B cell (primary cell): ENCODE measurements at regions not wholly inside any gene's neighbourhood (a gene's known extent, or its start where the extent isn't known, plus 50 kb on each side); places are given as distances from the start of the nearest gene placed in this dataset.
"Not testable (repeated sequence)": the region's sequence is repeated elsewhere in the genome, so short reads cannot be mapped to it uniquely, and the experiment has no call there.

Experiments used
- ATAC-seq: fragments of 200-7000 bp; cut with Tn5 transposase; one replicate; pipeline ENCODE4 v1.10.0; 2021; ENCODE audit warnings: low read depth, mild to moderate bottlenecking, moderate number of reproducible peaks, moderate library complexity
- CTCF ChIA-PET: fragments of 350-600 bp; sonication (Branson Sonifier 250); formaldehyde crosslinking; loops from one replicate; lab custom pipeline; 2021; ENCODE audit warnings: antibody characterized with exemption, inconsistent platforms; lab: Charles Lee
- POLR2A ChIA-PET: fragments of 350-600 bp; sonication (Branson Sonifier 250); formaldehyde crosslinking; loops from one replicate; lab custom pipeline; 2021; ENCODE audit warnings: antibody characterized with exemption; lab: Charles Lee
- DNase-seq: peaks from one replicate; pipeline ENCODE4 v3.0.0; 2013
- H2AFZ ChIP-seq: 2 replicates; pipeline ENCODE4 v1.6.1; 2012; ENCODE audit warnings: mild to moderate bottlenecking, low read depth, low read length; ENCODE audit not compliant: insufficient read depth, poor library complexity, severe bottlenecking
- H3K27ac ChIP-seq, 2 donors: 1 replicate in 1 of 2; 2 replicates in 1 of 2; pipeline ENCODE4 v1.5.1; 2012 to 2013; ENCODE audit warnings: low read length in 2 of 2, mild to moderate bottlenecking in 2 of 2, moderate library complexity in 1 of 2
- H3K27me3 ChIP-seq, 4 experiments: fragments of 200-600 bp in 1 of 4; sonication (generic) in 1 of 4; replicated peaks in 1 of 4; 1 replicate in 2 of 4; 2 replicates in 2 of 4; pipeline versions ENCODE4 v1.6.1 to v1.7.0; 2013 to 2016; ENCODE audit warnings: low read length in 3 of 4, mild to moderate bottlenecking in 2 of 4, mixed read lengths in 1 of 4, moderate library complexity in 1 of 4; ENCODE audit not compliant: insufficient read depth in 4 of 4, control insufficient read depth in 3 of 4; ENCODE audit errors: control extremely low read depth in 1 of 4
- H3K36me3 ChIP-seq, 2 experiments: replicated peaks in 1 of 2; 1 replicate in 1 of 2; 2 replicates in 1 of 2; pipeline versions ENCODE4 v1.6.1 to v1.7.1; 2013; ENCODE audit warnings: low read length in 1 of 2; ENCODE audit not compliant: insufficient read depth in 2 of 2, control insufficient read depth in 1 of 2; ENCODE audit errors: control extremely low read depth in 1 of 2, extremely low read depth in 1 of 2
- H3K4me1 ChIP-seq, 2 donors: fragments of 200-600 bp in 1 of 2; sonication (generic) in 1 of 2; 1 replicate in 1 of 2; 2 replicates in 1 of 2; pipeline versions ENCODE4 v1.5.1 to v1.6.1; 2013 to 2017; ENCODE audit warnings: low read length in 2 of 2; ENCODE audit not compliant: control insufficient read depth in 2 of 2, insufficient read depth in 2 of 2
- H3K4me2 ChIP-seq: replicated peaks from 2 replicates; pipeline ENCODE3; 2012; ENCODE audit warnings: mild to moderate bottlenecking, low read depth, low read length; ENCODE audit not compliant: poor library complexity, severe bottlenecking
- H3K4me3 ChIP-seq, 5 experiments: fragments of 200-600 bp in 1 of 5; sonication (generic) in 1 of 5; 1 replicate in 3 of 5; 2 replicates in 2 of 5; pipeline versions ENCODE4 v1.5.1 to v1.7.0; 2011 to 2016; ENCODE audit warnings: low read length in 4 of 5, mild to moderate bottlenecking in 4 of 5, low read depth in 2 of 5, control low read depth in 1 of 5, moderate library complexity in 1 of 5; ENCODE audit not compliant: insufficient read depth in 1 of 5; ENCODE audit errors: control extremely low read depth in 1 of 5, extremely low read depth in 1 of 5
- H3K79me2 ChIP-seq: fragments of 200-600 bp; sonication (generic); one replicate; pipeline ENCODE4 v1.6.0; 2016; ENCODE audit warnings: low read length; ENCODE audit not compliant: control insufficient read depth, insufficient read depth
- H3K9ac ChIP-seq: fragments of 200-600 bp; sonication (generic); 2 replicates; pipeline ENCODE4 v1.6.1; 2017; ENCODE audit warnings: mild to moderate bottlenecking, low read length, moderate library complexity
- H3K9me3 ChIP-seq, 3 donors: one replicate each; pipeline versions ENCODE4 v1.6.1 to v1.7.1; 2013; ENCODE audit warnings: low read length in 2 of 3; ENCODE audit not compliant: control insufficient read depth in 2 of 3, insufficient read depth in 1 of 3; ENCODE audit errors: control extremely low read depth in 1 of 3
- H4K20me1 ChIP-seq: 2 replicates; pipeline ENCODE4 v1.6.0; 2012; ENCODE audit warnings: mild to moderate bottlenecking, low read length; ENCODE audit not compliant: insufficient read depth, control insufficient read depth, poor library complexity, severe bottlenecking
- H3K27ac Mint-ChIP-seq: one replicate; pipeline ENCODE4 v1.8.0; 2021; ENCODE audit warnings: mixed read lengths
- H3K27me3 Mint-ChIP-seq: one replicate; pipeline ENCODE4 v1.8.0; 2021; ENCODE audit warnings: mixed read lengths
- H3K4me1 Mint-ChIP-seq: one replicate; pipeline ENCODE4 v1.8.0; 2021; ENCODE audit warnings: mixed read lengths
- H3K4me3 Mint-ChIP-seq: one replicate; pipeline ENCODE4 v1.8.0; 2021; ENCODE audit warnings: mixed read lengths
- H3K9me3 Mint-ChIP-seq: one replicate; pipeline ENCODE4 v1.8.0; 2022; ENCODE audit warnings: mixed read lengths; ENCODE audit not compliant: insufficient read depth
- EZH2 ChIP-seq: IDR thresholded peaks from 2 replicates; pipeline ENCODE4 v1.6.1; 2012; ENCODE audit warnings: borderline replicate concordance, low read depth, mild to moderate bottlenecking, moderate library complexity, low read length; ENCODE audit not compliant: insufficient read depth, poor library complexity, severe bottlenecking
- WGBS: methylation state at CpG from one replicate; pipeline ENCODE4 v1.1.5; 2013; ENCODE audit warnings: missing lambda C conversion rate; ENCODE audit not compliant: insufficient coverage; 5-methylcytosine and 5-hydroxymethylcytosine counted together
- intact Hi-C: fragments of 100-400 bp; cut with micrococcal nuclease; formaldehyde crosslinking; loops from one replicate; pipeline ENCODE4 v1.10.0; 2022
- TF ChIP-seq, protein P1 (sequence below): fragments of 200-600 bp; IDR thresholded peaks from one replicate; pipeline ENCODE4 v1.8.0; 2022; ENCODE audit warnings: antibody characterized with exemption, mild to moderate bottlenecking

DNA sequence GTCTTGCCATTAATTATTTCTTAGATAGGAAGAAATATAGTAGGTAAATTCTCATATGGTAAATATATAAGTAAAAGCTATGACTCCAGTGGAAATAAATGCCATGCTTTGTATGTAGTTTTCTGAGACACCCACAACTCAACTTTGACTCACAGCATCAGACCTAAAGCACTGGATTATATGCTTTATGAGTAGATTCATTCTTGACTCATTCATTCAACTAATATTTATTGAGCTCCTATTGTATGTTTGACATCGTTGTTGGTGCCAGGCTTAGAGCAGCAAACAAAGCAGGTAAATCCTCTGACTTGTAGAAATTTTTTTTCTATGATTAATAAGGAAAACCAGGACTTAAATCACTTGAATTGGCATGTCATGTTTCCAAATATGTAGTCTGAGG, 211.4 kb downstream of the PTPRC start:
- no peak for ATAC-seq
- intact Hi-C loops, result no loop called here
- TF ChIP-seq EZH2, result no peak
- TF ChIP-seq, protein P1, sequence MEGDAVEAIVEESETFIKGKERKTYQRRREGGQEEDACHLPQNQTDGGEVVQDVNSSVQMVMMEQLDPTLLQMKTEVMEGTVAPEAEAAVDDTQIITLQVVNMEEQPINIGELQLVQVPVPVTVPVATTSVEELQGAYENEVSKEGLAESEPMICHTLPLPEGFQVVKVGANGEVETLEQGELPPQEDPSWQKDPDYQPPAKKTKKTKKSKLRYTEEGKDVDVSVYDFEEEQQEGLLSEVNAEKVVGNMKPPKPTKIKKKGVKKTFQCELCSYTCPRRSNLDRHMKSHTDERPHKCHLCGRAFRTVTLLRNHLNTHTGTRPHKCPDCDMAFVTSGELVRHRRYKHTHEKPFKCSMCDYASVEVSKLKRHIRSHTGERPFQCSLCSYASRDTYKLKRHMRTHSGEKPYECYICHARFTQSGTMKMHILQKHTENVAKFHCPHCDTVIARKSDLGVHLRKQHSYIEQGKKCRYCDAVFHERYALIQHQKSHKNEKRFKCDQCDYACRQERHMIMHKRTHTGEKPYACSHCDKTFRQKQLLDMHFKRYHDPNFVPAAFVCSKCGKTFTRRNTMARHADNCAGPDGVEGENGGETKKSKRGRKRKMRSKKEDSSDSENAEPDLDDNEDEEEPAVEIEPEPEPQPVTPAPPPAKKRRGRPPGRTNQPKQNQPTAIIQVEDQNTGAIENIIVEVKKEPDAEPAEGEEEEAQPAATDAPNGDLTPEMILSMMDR, result no peak
- H3K36me3 ChIP-seq, result peaks cover 0 to 2% of the 10 kb centered on the region in 2 experiments
- no CpG with 5 or more reads among the region's 1 CpG for WGBS
- no peak overlapping the region for H3K4me3 ChIP-seq
- H2AFZ ChIP-seq, result no peak overlapping the region
- CTCF ChIA-PET, result interaction anchor here (1.2 kb wide), 1 partner anchor 702 kb away, joined by 3 read pairs; no protein-coding TSS in a partner anchor
- H3K4me1 ChIP-seq, result no peaks in the 10 kb centered on the region
- H3K9ac ChIP-seq, result no peak overlapping the region
- DNase-seq, result no peak
- no peaks in the 10 kb centered on the region for H4K20me1 ChIP-seq
- no peaks in the 10 kb centered on the region for H3K9me3 Mint-ChIP-seq
- no peak overlapping the region for H3K4me2 ChIP-seq
- no peaks in the 10 kb centered on the region for H3K4me1 Mint-ChIP-seq
- no peak overlapping the region for H3K27ac Mint-ChIP-seq
- H3K27me3 Mint-ChIP-seq, result no peaks in the 10 kb centered on the region
- H3K9me3 ChIP-seq, result no peaks in the 10 kb centered on the region
- H3K27ac ChIP-seq, result no peak overlapping the region
- H3K79me2 ChIP-seq, result no peaks in the 10 kb centered on the region
- POLR2A ChIA-PET, result no interaction called here
- H3K27me3 ChIP-seq, result no peaks in the 10 kb centered on the region
- H3K4me3 Mint-ChIP-seq, result no peak overlapping the region

DNA sequence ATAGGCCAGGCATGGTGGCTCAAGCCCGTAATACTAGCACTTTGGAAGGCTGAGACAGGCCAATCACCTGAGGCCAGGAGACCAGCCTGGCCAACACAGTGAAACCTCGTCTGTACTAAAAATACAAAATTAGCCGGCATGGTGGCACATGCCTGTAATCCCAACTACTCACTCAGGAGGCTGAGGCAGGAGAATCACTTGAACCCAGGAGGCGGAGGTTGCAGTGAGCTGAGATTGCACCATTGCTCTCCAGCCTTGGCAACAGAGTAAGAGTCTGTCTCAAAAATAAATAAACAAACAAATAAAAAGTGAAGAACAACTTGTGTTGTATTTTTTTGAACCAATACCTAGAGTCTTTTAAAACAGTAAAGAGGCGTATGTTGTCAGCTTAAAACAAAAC, 212.1 kb downstream of the PTPRC start:
- H4K20me1 ChIP-seq, intact Hi-C loops, H3K27ac Mint-ChIP-seq, H3K9me3 ChIP-seq, H3K4me1 Mint-ChIP-seq, H3K9ac ChIP-seq, DNase-seq, H2AFZ ChIP-seq, H3K4me3 ChIP-seq, H3K4me2 ChIP-seq, H3K4me1 ChIP-seq, ATAC-seq, H3K79me2 ChIP-seq, H3K27me3 Mint-ChIP-seq, POLR2A ChIA-PET, H3K27me3 ChIP-seq, H3K9me3 Mint-ChIP-seq, H3K27ac ChIP-seq, H3K4me3 Mint-ChIP-seq, CTCF ChIA-PET, H3K36me3 ChIP-seq: not testable (repeated sequence)
- 96% methylated on average over 3 of the region's 5 CpGs for WGBS
